Adipocyte (in vitro differentiated cells): ENCODE measurements at regions not wholly inside any gene's neighbourhood (a gene's known extent, or its start where the extent isn't known, plus 50 kb on each side); places are given as distances from the start of the nearest gene placed in this dataset.

Experiments
- DNase-seq: peaks from one replicate; pipeline ENCODE4 v3.0.0-alpha.2; 2015; ENCODE audit warnings: low read depth
- H3K27me3 ChIP-seq: replicated peaks from 2 replicates; pipeline ENCODE4 v1.7.0; 2013; ENCODE audit warnings: mild to moderate bottlenecking, low read length, moderate library complexity; ENCODE audit not compliant: control insufficient read depth, insufficient read depth
- H3K36me3 ChIP-seq: 2 replicates; pipeline ENCODE4 v1.7.0; 2013; ENCODE audit warnings: low read length, mild to moderate bottlenecking, moderate library complexity; ENCODE audit not compliant: control insufficient read depth, insufficient read depth, severe bottlenecking
- H3K4me1 ChIP-seq: 2 replicates; pipeline ENCODE4 v1.7.0; 2013; ENCODE audit warnings: mild to moderate bottlenecking, low read length, moderate library complexity; ENCODE audit not compliant: control insufficient read depth, insufficient read depth
- H3K4me3 ChIP-seq: 2 replicates; pipeline ENCODE4 v1.7.0; 2013; ENCODE audit warnings: mild to moderate bottlenecking, low read length, moderate library complexity
- H3K9ac ChIP-seq: 2 replicates; pipeline ENCODE4 v1.7.0; 2013; ENCODE audit warnings: mild to moderate bottlenecking, low read length, moderate library complexity
- H3K9me3 ChIP-seq: 2 replicates; pipeline ENCODE4 v1.7.0; 2013; ENCODE audit warnings: mild to moderate bottlenecking, low read length, moderate library complexity; ENCODE audit not compliant: control insufficient read depth

DNA sequence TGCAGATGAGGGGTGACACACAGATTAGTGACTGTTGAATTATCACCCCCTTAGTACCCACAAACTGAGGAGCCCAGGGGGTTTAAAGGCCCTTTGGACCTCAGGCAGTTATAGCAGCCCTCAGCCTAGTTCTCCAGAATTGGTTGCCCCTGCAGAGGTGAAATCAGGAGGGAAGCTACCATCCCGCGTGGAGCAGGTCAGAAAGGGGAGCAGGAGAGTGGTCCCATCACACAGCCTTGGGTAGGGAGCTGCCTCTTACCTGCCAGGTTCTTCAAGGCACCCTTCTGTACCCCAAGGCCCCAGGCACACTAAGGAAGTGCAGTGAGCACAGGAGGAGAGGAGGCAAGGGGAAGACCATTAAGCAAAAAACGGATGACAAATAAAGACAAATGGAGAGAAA is 121.2 kb upstream of the TNR start:
- no peak overlapping the region for H3K9ac ChIP-seq
- no peaks in the 10 kb centered on the region for H3K4me1 ChIP-seq
- no peak for DNase-seq
- H3K27me3 ChIP-seq: peaks cover 24% of the 10 kb centered on the region
- H3K9me3 ChIP-seq: no peaks in the 10 kb centered on the region
- no peak overlapping the region for H3K4me3 ChIP-seq
- H3K36me3 ChIP-seq: no peaks in the 10 kb centered on the region

DNA sequence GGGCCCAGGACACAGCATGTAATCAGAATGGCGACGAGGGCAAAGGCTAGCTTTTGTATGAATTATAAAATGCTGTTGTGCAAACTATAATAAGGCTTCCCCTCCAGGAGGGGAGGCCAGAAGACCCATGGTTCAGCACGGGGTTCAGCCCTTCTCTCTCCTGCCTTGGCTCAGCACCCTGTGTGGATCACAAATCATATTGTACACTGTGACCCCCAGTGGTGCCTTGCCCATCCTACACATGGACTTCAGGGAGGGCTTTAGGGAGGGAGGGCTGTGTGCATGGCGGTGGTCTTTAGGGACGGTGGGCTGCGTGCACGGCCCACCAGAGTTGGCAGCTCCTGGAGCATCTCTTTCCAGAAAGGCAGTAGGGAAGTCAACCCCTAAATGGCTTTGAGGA is 120.8 kb upstream of the TNR start:
- no peak overlapping the region for H3K9ac ChIP-seq
- peaks cover 24% of the 10 kb centered on the region for H3K27me3 ChIP-seq

DNA sequence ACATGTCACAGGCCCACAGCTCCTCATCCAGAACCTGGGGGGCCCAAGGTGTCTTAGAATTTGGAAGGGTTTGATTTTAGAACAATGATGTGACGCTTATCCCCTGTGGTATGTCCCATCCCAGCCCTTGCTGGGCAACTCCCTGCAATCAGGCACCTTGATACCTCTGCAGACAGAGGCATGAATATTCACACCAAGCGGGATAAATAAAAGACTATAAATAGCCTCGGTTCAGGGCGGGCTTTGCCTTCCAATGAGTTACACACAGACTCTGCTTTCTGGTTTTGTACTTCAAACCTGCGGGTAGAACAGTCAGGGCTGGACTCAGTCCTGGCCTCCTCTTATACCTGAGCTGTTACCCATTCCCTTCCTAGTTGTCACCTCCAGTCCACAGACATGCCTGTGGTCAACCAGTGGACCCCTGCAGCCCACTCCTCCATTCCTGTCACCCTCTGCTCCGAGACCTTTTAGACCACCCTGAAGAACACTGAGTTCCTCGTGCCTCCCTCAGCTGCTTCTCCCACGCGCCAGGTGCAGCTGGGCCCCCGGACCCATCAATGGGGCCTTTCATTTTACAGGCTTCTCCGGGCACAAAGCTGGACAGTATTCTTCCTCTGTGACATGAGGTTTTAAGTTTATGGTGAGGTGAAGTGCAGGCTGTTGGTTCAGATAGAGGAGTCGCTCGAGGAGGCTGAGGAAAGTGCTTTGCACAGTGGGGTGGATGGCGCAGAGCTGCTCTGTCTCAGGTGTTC is 120.1 kb upstream of the TNR start:
- H3K36me3 ChIP-seq: no peaks in the 10 kb centered on the region
- DNase-seq: no peak
- H3K4me3 ChIP-seq: no peak overlapping the region
- H3K9ac ChIP-seq: no peak overlapping the region
- H3K9me3 ChIP-seq: no peaks in the 10 kb centered on the region
- H3K4me1 ChIP-seq: no peaks in the 10 kb centered on the region
- peaks cover 24% of the 10 kb centered on the region for H3K27me3 ChIP-seq

More for the DNA sequence above, 120.8 kb upstream of the TNR start:
- Histone ChIP-seq H3K4me3 (no peak overlapping the region), H3K36me3 (no peaks in the 10 kb centered on the region), H3K9me3 (no peaks in the 10 kb centered on the region), H3K4me1 (no peaks in the 10 kb centered on the region)
- no peak for DNase-seq

DNA sequence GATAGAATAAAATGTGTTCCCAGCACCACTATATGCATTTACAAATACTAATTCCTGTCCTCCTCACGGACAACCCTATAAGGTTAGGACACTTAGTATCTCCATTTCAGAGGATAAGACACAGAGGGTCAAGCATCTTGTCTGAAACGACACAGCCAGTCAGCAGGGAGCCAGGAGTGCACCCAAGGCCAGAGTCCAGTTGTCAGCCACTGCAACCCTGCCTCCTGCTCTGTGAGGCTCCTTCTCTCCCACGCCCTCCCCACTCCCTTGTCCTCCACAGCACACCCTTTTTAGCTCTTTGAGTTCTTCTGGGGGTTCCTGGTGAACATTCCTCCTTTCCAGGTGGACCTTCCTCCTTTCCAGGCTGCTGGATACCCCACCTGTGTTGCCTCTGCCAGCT is 119.0 kb upstream of the TNR start:
- Histone ChIP-seq H3K36me3 (no peaks in the 10 kb centered on the region), H3K9ac (no peak overlapping the region), H3K4me1 (no peaks in the 10 kb centered on the region), H3K27me3 (peaks cover 28% of the 10 kb centered on the region), H3K4me3 (no peak overlapping the region), H3K9me3 (no peaks in the 10 kb centered on the region)
- DNase-seq: no peak

DNA sequence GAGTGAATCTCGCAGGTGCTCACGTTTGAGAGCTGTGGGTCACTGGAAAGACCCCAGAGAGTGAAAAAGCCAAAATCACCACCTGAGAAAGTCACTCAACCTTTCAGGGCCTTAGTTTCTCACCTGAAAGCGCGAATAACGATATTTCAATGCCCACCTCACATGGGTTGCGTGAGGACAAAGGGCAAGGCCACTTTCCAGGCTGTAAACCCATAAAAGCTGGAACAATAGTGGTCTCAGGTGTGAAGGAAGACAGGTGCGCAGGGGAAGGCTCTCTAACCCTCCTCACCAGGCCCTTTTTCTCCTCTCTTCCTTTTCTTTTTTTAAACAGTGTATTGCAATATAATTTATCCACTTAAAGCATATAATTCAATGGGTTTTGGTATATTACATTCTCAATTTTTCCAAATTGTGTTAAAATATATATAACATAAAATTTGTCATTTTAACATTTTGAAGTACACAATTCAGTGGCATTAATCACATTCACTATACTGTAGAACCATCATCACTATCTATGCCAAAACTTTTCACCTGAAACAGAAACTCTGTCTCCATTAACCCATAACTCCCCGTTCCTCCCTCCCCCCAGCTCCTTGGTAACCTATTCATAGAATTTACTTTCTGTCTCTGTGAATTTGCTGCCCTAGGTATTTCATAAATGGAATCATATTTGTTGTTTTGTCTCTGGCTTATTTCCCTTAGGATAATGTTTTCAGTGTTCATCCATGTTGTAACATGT is 118.4 kb upstream of the TNR start:
- H3K4me3 ChIP-seq: no peak overlapping the region
- peaks cover 34% of the 10 kb centered on the region for H3K27me3 ChIP-seq
- no peak overlapping the region for H3K9ac ChIP-seq
- H3K9me3 ChIP-seq: no peaks in the 10 kb centered on the region
- DNase-seq: no peak
- no peaks in the 10 kb centered on the region for H3K4me1 ChIP-seq
- H3K36me3 ChIP-seq: no peaks in the 10 kb centered on the region

DNA sequence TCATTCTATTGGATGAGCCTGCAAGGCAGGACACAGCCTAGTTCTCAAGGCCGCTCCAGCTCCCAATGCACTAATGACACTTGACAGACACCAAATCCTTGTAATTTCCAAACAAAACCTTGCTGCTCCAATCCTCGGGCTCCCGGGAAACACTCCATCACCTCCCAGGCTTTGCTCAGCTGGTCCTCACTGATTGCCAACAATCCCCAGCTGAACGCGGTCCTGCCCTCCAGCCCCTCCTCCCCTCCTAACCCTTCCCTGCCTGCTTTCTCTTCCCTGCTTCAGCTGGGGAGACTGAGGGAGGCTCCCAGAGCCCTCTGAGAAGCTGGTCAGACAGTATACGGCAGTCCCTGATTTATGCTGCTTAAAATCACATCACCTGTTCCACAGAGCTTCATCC is 114.4 kb upstream of the TNR start:
- Histone ChIP-seq H3K36me3 (no peaks in the 10 kb centered on the region), H3K9me3 (no peaks in the 10 kb centered on the region), H3K4me3 (no peak overlapping the region), H3K27me3 (peaks cover 38% of the 10 kb centered on the region), H3K9ac (no peak overlapping the region), H3K4me1 (no peaks in the 10 kb centered on the region)
- no peak for DNase-seq

DNA sequence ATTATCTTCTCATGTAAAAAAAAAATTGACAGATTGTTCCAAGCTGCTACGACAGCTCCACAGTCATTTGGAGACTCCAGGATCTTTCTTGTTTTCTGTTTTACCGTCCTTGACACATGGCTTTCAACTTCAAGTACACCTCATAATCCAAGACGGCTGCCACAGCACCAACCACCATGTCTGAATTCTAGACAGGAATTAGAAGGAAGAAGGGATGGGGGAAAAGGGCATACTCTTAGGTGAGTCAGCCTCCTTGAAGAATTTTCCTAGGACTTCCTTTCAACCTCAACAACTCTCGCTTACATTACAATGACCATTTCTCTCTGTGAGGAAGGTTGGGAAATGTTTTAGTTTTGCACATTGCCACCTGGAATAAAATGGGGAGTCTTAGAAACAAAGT is 110.3 kb upstream of the TNR start:
- H3K4me1 ChIP-seq: no peaks in the 10 kb centered on the region
- DNase-seq: no peak
- no peaks in the 10 kb centered on the region for H3K9me3 ChIP-seq
- H3K9ac ChIP-seq: no peak overlapping the region
- H3K36me3 ChIP-seq: no peaks in the 10 kb centered on the region
- H3K4me3 ChIP-seq: no peak overlapping the region
- H3K27me3 ChIP-seq: peaks cover 35% of the 10 kb centered on the region

DNA sequence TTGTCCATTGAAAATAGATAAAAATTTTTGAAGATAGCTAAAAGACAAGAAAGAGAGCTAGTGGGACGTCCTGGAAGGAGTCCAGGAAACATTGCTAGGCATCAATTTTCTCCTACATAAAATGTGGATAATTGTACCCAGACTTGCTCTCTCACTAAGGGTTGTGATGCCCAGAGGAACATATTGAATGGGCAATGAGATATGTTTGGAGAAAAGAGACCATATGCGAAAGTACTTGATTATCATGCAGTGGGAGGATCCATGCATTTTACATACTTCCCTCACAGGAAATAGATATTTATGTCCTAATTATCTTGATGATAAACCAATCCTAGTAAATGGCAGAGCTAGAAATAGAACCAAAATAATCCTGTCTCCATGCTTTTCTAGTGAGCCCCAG is 108.4 kb upstream of the TNR start:
- peaks cover 24% of the 10 kb centered on the region for H3K27me3 ChIP-seq
- H3K4me3 ChIP-seq: no peak overlapping the region
- H3K36me3 ChIP-seq: no peaks in the 10 kb centered on the region
- H3K9ac ChIP-seq: no peak overlapping the region
- no peak for DNase-seq
- no peaks in the 10 kb centered on the region for H3K9me3 ChIP-seq
- H3K4me1 ChIP-seq: no peaks in the 10 kb centered on the region

DNA sequence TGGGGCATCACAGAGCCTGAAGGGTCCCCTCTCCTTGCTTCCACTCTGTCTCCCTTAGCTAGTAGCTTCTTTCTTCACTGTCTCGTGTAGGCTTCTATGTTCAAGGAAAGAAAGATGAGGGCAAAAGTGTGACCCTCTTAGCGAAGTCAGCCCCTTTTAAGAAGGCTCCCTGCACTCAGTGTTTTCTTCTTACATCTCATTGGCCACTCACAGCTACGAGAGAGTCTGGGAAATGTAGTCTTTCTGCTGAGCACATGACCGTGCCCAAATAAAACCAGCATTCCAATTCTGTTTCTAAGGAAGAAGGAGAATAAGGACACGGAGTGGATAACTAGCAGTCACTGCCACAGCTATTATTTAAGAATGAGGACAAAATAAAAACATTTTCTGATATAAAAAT is 104.9 kb upstream of the TNR start:
- H3K4me1 ChIP-seq: no peaks in the 10 kb centered on the region
- H3K9ac ChIP-seq: no peak overlapping the region
- no peaks in the 10 kb centered on the region for H3K36me3 ChIP-seq
- DNase-seq: no peak
- peaks cover 16% of the 10 kb centered on the region for H3K27me3 ChIP-seq
- no peak overlapping the region for H3K4me3 ChIP-seq
- no peaks in the 10 kb centered on the region for H3K9me3 ChIP-seq

DNA sequence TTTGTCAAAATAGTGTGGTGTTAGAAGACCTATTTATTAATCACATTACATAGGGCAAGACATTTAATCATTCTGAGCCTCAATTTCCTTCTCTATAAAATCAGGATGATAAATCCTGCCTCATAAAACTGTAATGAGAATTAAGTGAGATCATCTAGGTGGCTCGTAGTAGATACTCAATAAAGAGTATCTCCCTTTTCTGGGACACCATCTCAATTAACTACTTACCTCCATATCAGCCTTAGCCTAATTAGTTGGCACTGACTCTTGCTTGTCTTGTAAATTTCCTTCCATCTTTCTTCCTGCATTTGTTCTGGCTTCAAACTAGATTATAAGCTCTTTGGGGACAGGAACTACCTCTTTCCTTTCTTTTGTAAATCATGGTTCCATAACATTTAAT is 102.6 kb upstream of the TNR start:
- Histone ChIP-seq H3K4me1 (no peaks in the 10 kb centered on the region), H3K9me3 (no peaks in the 10 kb centered on the region), H3K27me3 (peaks cover 32% of the 10 kb centered on the region), H3K4me3 (no peak overlapping the region), H3K36me3 (no peaks in the 10 kb centered on the region), H3K9ac (no peak overlapping the region)
- DNase-seq: no peak

DNA sequence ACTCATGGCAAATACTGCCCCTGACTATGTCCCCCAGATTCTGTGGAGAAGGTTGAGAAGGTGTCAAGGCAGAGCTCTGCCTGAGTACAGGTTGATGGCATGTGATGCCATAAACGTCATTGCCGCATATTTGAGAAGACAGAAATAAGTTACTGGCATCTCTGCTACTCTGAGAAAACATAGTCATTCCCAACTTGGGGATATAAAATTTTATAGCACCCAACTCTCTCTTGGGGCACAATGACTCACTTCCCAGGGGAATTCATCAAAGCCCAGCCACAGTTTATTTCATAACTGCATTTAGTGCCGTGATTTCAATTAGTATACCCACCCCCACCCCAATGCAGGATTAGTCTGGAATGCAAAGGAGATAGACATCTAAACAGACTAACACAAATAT is 101.9 kb upstream of the TNR start:
- Histone ChIP-seq H3K27me3 (peaks cover 38% of the 10 kb centered on the region), H3K9me3 (no peaks in the 10 kb centered on the region), H3K9ac (no peak overlapping the region), H3K4me3 (no peak overlapping the region), H3K36me3 (no peaks in the 10 kb centered on the region), H3K4me1 (no peaks in the 10 kb centered on the region)
- no peak for DNase-seq
